Naive thymus-derived CD4-positive, alpha-beta T cell (primary cell): ENCODE measurements at regions not wholly inside any gene's neighbourhood (a gene's known extent, or its start where the extent isn't known, plus 50 kb on each side); places are given as distances from the start of the nearest gene placed in this dataset.

Experiments
- ATAC-seq: fragments of 150-1000 bp; cut with Tn5 transposase; 2 replicates; pipeline ENCODE4 v1.10.0; 2021; ENCODE audit warnings: mild to moderate bottlenecking, moderate library complexity
- CTCF ChIA-PET: fragments of 350-600 bp; sonication (Branson Sonifier 250); formaldehyde crosslinking; loops from one replicate; lab custom pipeline; 2021; ENCODE audit warnings: antibody characterized with exemption; lab: Charles Lee
- POLR2A ChIA-PET: fragments of 350-600 bp; sonication (Branson Sonifier 250); formaldehyde crosslinking; loops from one replicate; lab custom pipeline; 2021; ENCODE audit warnings: antibody characterized with exemption, inconsistent platforms; lab: Charles Lee
- DNase-seq, 9 donors: peaks; one replicate each; pipeline versions ENCODE4 v3.0.0 to v3.0.0-alpha.2; 2020 to 2022; ENCODE audit warnings: mixed read lengths in 1 of 9
- H3K27ac ChIP-seq: one replicate; pipeline ENCODE4 v1.7.0; 2013; ENCODE audit warnings: mild to moderate bottlenecking, low read depth, low read length, moderate library complexity
- H3K27me3 ChIP-seq, 2 donors: one replicate each; pipeline ENCODE4 v1.7.0; 2013; ENCODE audit warnings: low read length in 2 of 2, mild to moderate bottlenecking in 2 of 2, moderate library complexity in 2 of 2; ENCODE audit not compliant: control insufficient read depth in 2 of 2, insufficient read depth in 2 of 2
- H3K36me3 ChIP-seq, 3 experiments: 1 replicate in 2 of 3; 2 replicates in 1 of 3; pipeline ENCODE4 v1.7.0; 2013; ENCODE audit warnings: low read length in 3 of 3, mild to moderate bottlenecking in 3 of 3, moderate library complexity in 1 of 3; ENCODE audit not compliant: insufficient read depth in 3 of 3, control insufficient read depth in 2 of 3
- H3K4me1 ChIP-seq, 2 donors: one replicate each; pipeline ENCODE4 v1.7.0; 2013; ENCODE audit warnings: low read length in 2 of 2, mild to moderate bottlenecking in 2 of 2, moderate library complexity in 1 of 2; ENCODE audit not compliant: control insufficient read depth in 2 of 2, insufficient read depth in 2 of 2
- H3K4me3 ChIP-seq: 2 replicates; pipeline ENCODE4 v1.7.0; 2013; ENCODE audit warnings: mild to moderate bottlenecking, low read length
- H3K9me3 ChIP-seq, 3 experiments: 1 replicate in 2 of 3; 2 replicates in 1 of 3; pipeline ENCODE4 v1.7.0; 2013; ENCODE audit warnings: low read length in 3 of 3; ENCODE audit not compliant: control insufficient read depth in 2 of 3
- H3K27ac Mint-ChIP-seq, 9 donors: one replicate each; pipeline ENCODE4 v1.8.0; 2020 to 2022; ENCODE audit warnings: mixed read lengths in 9 of 9, mild to moderate bottlenecking in 8 of 9, moderate library complexity in 5 of 9, inconsistent platforms in 2 of 9
- H3K27me3 Mint-ChIP-seq, 5 donors: one replicate each; pipeline ENCODE4 v1.8.0; 2021 to 2022; ENCODE audit warnings: mixed read lengths in 5 of 5, mild to moderate bottlenecking in 1 of 5
- H3K36me3 Mint-ChIP-seq, 5 donors: one replicate each; pipeline ENCODE4 v1.8.0; 2020 to 2022; ENCODE audit warnings: mixed read lengths in 5 of 5, mild to moderate bottlenecking in 3 of 5, inconsistent platforms in 1 of 5
- H3K4me1 Mint-ChIP-seq, 7 donors: one replicate each; pipeline ENCODE4 v1.8.0; 2020 to 2022; ENCODE audit warnings: mixed read lengths in 7 of 7, mild to moderate bottlenecking in 3 of 7, inconsistent platforms in 1 of 7
- H3K4me3 Mint-ChIP-seq, 10 donors: one replicate each; pipeline ENCODE4 v1.8.0; 2020 to 2022; ENCODE audit warnings: mild to moderate bottlenecking in 10 of 10, mixed read lengths in 10 of 10, moderate library complexity in 6 of 10, inconsistent platforms in 2 of 10
- H3K9me3 Mint-ChIP-seq, 11 donors: one replicate each; pipeline ENCODE4 v1.8.0; 2020 to 2022; ENCODE audit warnings: mixed read lengths in 11 of 11, mild to moderate bottlenecking in 4 of 11, inconsistent platforms in 1 of 11, moderate library complexity in 1 of 11
- intact Hi-C, 2 donors: fragments of 100-400 bp; cut with micrococcal nuclease; formaldehyde crosslinking; loops; one replicate each; pipeline ENCODE4 v1.15.1; 2023

DNA sequence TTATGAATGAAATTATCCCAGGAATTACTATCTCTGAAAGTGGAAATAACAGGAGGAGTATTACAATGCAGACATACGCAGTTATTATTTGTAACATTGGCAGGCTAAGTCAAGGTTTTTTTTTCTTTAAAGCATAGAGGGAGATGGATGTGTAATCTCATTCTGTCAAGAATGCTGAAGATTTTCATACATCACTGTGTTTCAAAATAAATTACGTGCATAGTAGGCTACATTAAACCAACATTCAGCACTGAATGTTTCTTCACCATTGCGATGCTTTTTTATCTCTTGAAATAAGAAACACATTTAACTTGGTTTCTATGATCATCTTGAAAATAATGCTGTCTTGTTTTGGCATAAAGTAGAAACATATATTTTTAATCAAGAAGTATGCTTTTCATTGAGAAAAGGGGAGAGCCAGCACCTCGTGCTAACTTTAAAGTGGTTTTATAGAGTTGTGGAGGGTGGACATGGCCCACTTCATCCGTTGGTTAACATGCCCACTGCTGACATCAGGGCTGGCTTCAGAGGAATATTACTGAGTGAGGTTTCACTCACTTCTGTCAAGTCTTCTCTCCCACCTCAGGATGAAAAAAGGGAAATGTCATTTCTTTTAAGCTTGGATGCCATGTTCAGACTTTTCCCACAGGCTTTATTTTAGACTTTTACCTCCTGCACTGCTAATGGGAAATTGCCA, 203.6 kb upstream of the MEF2C start:
- ChIA-PET CTCF (no interaction called here), POLR2A (no interaction called here)
- Histone ChIP-seq H3K27me3 (no peaks in the 10 kb centered on the region), H3K9me3 (no peaks in the 10 kb centered on the region), H3K36me3 (no peaks in the 10 kb centered on the region), H3K27ac (no peak overlapping the region), H3K4me1 (no peaks in the 10 kb centered on the region), H3K4me3 (no peak overlapping the region)
- H3K27ac Mint-ChIP-seq, result no peak overlapping the region
- ATAC-seq (no peak), DNase-seq (no peak)
- no peaks in the 10 kb centered on the region for H3K27me3 Mint-ChIP-seq
- no peaks in the 10 kb centered on the region for H3K9me3 Mint-ChIP-seq
- no peaks in the 10 kb centered on the region for H3K4me1 Mint-ChIP-seq
- H3K4me3 Mint-ChIP-seq, result no peak overlapping the region
- no peaks in the 10 kb centered on the region for H3K36me3 Mint-ChIP-seq
- intact Hi-C loops, result no loop called here

GRCh38 chr5:89083791-89084190, 200.8 kb upstream of the MEF2C start:
- CTCF ChIA-PET, result no interaction called here
- no peaks in the 10 kb centered on the region for H3K27me3 Mint-ChIP-seq
- H3K27ac ChIP-seq, result no peak overlapping the region
- H3K9me3 ChIP-seq, result no peaks in the 10 kb centered on the region
- H3K27me3 ChIP-seq, result no peaks in the 10 kb centered on the region
- no peaks in the 10 kb centered on the region for H3K36me3 ChIP-seq
- peaks cover 0 to 1% (median 0%) of the 10 kb centered on the region in 11 donors for H3K9me3 Mint-ChIP-seq
- H3K27ac Mint-ChIP-seq, result no peak overlapping the region
- H3K4me3 ChIP-seq, result no peak overlapping the region
- DNase-seq, result no peak
- no peaks in the 10 kb centered on the region for H3K4me1 ChIP-seq
- no peaks in the 10 kb centered on the region for H3K4me1 Mint-ChIP-seq
- no peaks in the 10 kb centered on the region for H3K36me3 Mint-ChIP-seq
- no peak for ATAC-seq
- intact Hi-C loops, result no loop called here
- no peak overlapping the region for H3K4me3 Mint-ChIP-seq
- POLR2A ChIA-PET, result no interaction called here

GRCh38 chr5:89081360-89081759, 198.4 kb upstream of the MEF2C start:
- no peaks in the 10 kb centered on the region for H3K27me3 ChIP-seq
- Mint-ChIP-seq H3K4me3 (no peak overlapping the region), H3K9me3 (peaks cover 0 to 1% (median 0%) of the 10 kb centered on the region in 11 donors), H3K4me1 (no peaks in the 10 kb centered on the region), H3K27ac (no peak overlapping the region), H3K27me3 (no peaks in the 10 kb centered on the region), H3K36me3 (no peaks in the 10 kb centered on the region)
- no peaks in the 10 kb centered on the region for H3K9me3 ChIP-seq
- ChIA-PET POLR2A (no interaction called here), CTCF (no interaction called here)
- H3K36me3 ChIP-seq, result no peaks in the 10 kb centered on the region
- H3K4me1 ChIP-seq, result no peaks in the 10 kb centered on the region
- DNase-seq (no peak), ATAC-seq (no peak)
- H3K27ac ChIP-seq, result no peak overlapping the region
- intact Hi-C loops, result no loop called here
- no peak overlapping the region for H3K4me3 ChIP-seq

GRCh38 chr5:89080467-89081116, 197.6 kb upstream of the MEF2C start:
- H3K9me3 Mint-ChIP-seq, result peaks cover 0 to 1% (median 0%) of the 10 kb centered on the region in 11 donors
- Histone ChIP-seq H3K9me3 (no peaks in the 10 kb centered on the region), H3K4me3 (no peak overlapping the region), H3K27ac (no peak overlapping the region), H3K36me3 (no peaks in the 10 kb centered on the region), H3K27me3 (no peaks in the 10 kb centered on the region), H3K4me1 (no peaks in the 10 kb centered on the region)
- H3K4me1 Mint-ChIP-seq, result no peaks in the 10 kb centered on the region
- ATAC-seq (no peak), DNase-seq (no peak)
- CTCF ChIA-PET, result no interaction called here
- no peak overlapping the region for H3K27ac Mint-ChIP-seq
- H3K27me3 Mint-ChIP-seq, result no peaks in the 10 kb centered on the region
- no peak overlapping the region for H3K4me3 Mint-ChIP-seq
- POLR2A ChIA-PET, result no interaction called here
- intact Hi-C loops, result no loop called here
- no peaks in the 10 kb centered on the region for H3K36me3 Mint-ChIP-seq

GRCh38 chr5:89072842-89073672, 190.1 kb upstream of the MEF2C start:
- Mint-ChIP-seq H3K27ac (no peak overlapping the region), H3K4me1 (peaks cover 0 to 7% (median 0%) of the 10 kb centered on the region in 7 donors), H3K9me3 (peaks cover 0 to 2% (median 0%) of the 10 kb centered on the region in 11 donors), H3K27me3 (peaks cover 0 to 7% (median 0%) of the 10 kb centered on the region in 5 donors), H3K36me3 (no peaks in the 10 kb centered on the region), H3K4me3 (no peak overlapping the region)
- H3K4me1 ChIP-seq, result no peaks in the 10 kb centered on the region
- POLR2A ChIA-PET, result no interaction called here
- ATAC-seq, result no peak
- DNase-seq, result no peak
- no peak overlapping the region for H3K4me3 ChIP-seq
- intact Hi-C loops, result no loop called here
- CTCF ChIA-PET, result no interaction called here
- H3K27me3 ChIP-seq, result no peaks in the 10 kb centered on the region
- no peak overlapping the region for H3K27ac ChIP-seq
- no peaks in the 10 kb centered on the region for H3K36me3 ChIP-seq
- no peaks in the 10 kb centered on the region for H3K9me3 ChIP-seq

DNA sequence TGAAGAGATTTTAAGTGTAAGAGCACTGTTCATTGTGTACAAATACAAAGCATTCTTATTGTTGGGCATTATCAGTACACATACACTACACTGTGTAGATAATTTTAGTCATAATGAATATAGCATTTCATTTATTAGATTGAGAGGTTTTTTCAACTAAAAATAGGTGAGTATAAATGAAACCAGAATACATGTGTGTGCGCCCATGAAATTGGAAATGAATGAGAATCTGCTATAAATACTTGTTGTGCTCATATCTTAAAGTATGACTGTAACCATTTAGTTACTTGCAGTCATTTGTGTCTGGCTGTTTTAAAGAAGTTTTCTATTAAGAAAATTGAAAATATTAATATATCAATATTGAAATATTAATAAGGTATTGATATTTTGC, 189.0 kb upstream of the MEF2C start:
- H3K36me3 Mint-ChIP-seq, result no peaks in the 10 kb centered on the region
- no peak overlapping the region for H3K4me3 Mint-ChIP-seq
- H3K27me3 Mint-ChIP-seq, result peaks cover 0 to 7% (median 0%) of the 10 kb centered on the region in 5 donors
- POLR2A ChIA-PET, result no interaction called here
- no peak overlapping the region for H3K27ac Mint-ChIP-seq
- H3K4me1 ChIP-seq, result no peaks in the 10 kb centered on the region
- H3K27ac ChIP-seq, result no peak overlapping the region
- H3K36me3 ChIP-seq, result no peaks in the 10 kb centered on the region
- DNase-seq (no peak), ATAC-seq (no peak)
- H3K27me3 ChIP-seq, result no peaks in the 10 kb centered on the region
- intact Hi-C loops, result no loop called here
- H3K4me1 Mint-ChIP-seq, result peaks cover 0 to 7% (median 0%) of the 10 kb centered on the region in 7 donors
- H3K9me3 Mint-ChIP-seq, result peaks cover 0 to 2% (median 0%) of the 10 kb centered on the region in 11 donors
- no peaks in the 10 kb centered on the region for H3K9me3 ChIP-seq
- H3K4me3 ChIP-seq, result no peak overlapping the region
- CTCF ChIA-PET, result no interaction called here
